ENCODE measurements at regions not wholly inside any gene's neighbourhood (a gene's known extent, or its start where the extent isn't known, plus 50 kb on each side); places are given as distances from the start of the nearest gene placed in this dataset.

DNA sequence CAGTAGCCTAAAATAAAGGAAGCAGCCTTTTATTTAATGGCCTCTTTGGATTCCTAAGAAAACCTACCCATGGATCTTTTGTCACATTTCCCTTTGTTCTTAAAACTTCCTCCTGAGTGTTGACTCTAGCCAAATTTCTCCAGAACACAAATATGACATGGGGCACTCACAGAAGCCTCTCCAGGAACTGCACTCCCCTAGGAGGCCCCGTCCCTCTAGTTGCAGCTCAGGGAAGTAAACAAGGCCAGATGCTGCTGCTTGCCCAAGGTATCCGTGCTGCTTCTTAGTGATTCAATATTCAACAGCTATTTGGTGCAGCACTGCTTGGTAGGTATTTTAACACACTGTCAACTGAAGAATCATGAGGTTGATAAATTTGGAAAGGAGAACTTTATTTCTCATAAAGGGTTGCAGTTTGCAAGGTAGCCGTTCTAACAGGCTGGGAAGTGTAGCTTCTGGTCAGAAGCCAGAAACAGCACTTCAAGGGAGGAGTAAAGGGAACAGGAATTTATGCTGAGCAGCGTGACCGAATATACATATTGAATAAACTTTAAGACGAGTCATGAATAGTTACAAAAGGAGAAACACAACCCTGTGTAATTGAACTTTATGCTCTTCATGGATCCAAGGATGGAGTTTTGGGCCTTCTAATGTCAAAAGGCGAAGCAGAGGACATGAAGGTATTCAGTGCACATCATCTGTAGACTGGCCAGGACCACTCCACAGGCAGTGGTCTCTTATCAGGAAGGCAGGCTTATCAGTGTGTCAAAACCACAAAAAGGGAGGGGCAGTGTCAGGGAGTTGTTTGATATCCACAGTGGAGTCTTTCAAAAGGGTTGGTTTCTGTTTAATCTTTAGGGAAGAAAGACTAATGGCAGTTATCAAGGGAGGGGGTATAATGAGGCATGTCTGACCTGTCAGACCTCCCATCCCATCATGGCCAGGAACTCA, 63.3 kb downstream of the CD24 start (continued):
- TF ChIP-seq RFX1 (IDR thresholded peaks at IDR 0.05) = no peak
- TF ChIP-seq, protein P1, sequence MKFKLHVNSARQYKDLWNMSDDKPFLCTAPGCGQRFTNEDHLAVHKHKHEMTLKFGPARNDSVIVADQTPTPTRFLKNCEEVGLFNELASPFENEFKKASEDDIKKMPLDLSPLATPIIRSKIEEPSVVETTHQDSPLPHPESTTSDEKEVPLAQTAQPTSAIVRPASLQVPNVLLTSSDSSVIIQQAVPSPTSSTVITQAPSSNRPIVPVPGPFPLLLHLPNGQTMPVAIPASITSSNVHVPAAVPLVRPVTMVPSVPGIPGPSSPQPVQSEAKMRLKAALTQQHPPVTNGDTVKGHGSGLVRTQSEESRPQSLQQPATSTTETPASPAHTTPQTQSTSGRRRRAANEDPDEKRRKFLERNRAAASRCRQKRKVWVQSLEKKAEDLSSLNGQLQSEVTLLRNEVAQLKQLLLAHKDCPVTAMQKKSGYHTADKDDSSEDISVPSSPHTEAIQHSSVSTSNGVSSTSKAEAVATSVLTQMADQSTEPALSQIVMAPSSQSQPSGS (CRISPR knock-in tag; IDR thresholded peaks at IDR 0.05) = no peak
- TF ChIP-seq KLF16 (IDR thresholded peaks at IDR 0.05) = 0 out of 2 replicates have a peak, but pooled peaks have one; percentile 13
- TF ChIP-seq TEAD4 (IDR thresholded peaks at IDR 0.05; ENCODE audit: low read length) = peak; percentile 54; the same call in 1 of the 2 replicates
- no peak for TF ChIP-seq TEAD4 (CRISPR knock-in tag; IDR thresholded peaks at IDR 0.05; ENCODE audit: borderline replicate concordance)
- TF ChIP-seq ZFP36 (IDR thresholded peaks at IDR 0.05; ENCODE audit: low read depth, low read length, partially characterized antibody) = no peak
- no peak for TF ChIP-seq SNRNP70 (optimal IDR thresholded peaks at IDR 0.05; ENCODE audit: low read depth, low read length)
- TF ChIP-seq GATAD2B (IDR thresholded peaks at IDR 0.05; ENCODE audit: borderline replicate concordance) = no peak; the same call in 1 of the 2 replicates
- no peak for TF ChIP-seq SIN3A (IDR thresholded peaks at IDR 0.05; ENCODE audit: borderline replicate concordance in 2 of 2, control insufficient read depth in 1 of 2, low read depth in 2 of 2, low read length in 2 of 2)
- peak in 1 of 2 experiments; percentile 58; a peak in 1 of 4 replicates for TF ChIP-seq TEAD1 (CRISPR knock-in tag; IDR thresholded peaks at IDR 0.05)
- TF ChIP-seq HSF4 (CRISPR knock-in tag; IDR thresholded peaks at IDR 0.05; ENCODE audit: borderline replicate concordance) = no peak
- TF ChIP-seq HEY1 (CRISPR knock-in tag; IDR thresholded peaks at IDR 0.05; ENCODE audit: borderline replicate concordance) = 0 out of 2 replicates have a peak, but pooled peaks have one; percentile 11
- TF ChIP-seq, protein P2, sequence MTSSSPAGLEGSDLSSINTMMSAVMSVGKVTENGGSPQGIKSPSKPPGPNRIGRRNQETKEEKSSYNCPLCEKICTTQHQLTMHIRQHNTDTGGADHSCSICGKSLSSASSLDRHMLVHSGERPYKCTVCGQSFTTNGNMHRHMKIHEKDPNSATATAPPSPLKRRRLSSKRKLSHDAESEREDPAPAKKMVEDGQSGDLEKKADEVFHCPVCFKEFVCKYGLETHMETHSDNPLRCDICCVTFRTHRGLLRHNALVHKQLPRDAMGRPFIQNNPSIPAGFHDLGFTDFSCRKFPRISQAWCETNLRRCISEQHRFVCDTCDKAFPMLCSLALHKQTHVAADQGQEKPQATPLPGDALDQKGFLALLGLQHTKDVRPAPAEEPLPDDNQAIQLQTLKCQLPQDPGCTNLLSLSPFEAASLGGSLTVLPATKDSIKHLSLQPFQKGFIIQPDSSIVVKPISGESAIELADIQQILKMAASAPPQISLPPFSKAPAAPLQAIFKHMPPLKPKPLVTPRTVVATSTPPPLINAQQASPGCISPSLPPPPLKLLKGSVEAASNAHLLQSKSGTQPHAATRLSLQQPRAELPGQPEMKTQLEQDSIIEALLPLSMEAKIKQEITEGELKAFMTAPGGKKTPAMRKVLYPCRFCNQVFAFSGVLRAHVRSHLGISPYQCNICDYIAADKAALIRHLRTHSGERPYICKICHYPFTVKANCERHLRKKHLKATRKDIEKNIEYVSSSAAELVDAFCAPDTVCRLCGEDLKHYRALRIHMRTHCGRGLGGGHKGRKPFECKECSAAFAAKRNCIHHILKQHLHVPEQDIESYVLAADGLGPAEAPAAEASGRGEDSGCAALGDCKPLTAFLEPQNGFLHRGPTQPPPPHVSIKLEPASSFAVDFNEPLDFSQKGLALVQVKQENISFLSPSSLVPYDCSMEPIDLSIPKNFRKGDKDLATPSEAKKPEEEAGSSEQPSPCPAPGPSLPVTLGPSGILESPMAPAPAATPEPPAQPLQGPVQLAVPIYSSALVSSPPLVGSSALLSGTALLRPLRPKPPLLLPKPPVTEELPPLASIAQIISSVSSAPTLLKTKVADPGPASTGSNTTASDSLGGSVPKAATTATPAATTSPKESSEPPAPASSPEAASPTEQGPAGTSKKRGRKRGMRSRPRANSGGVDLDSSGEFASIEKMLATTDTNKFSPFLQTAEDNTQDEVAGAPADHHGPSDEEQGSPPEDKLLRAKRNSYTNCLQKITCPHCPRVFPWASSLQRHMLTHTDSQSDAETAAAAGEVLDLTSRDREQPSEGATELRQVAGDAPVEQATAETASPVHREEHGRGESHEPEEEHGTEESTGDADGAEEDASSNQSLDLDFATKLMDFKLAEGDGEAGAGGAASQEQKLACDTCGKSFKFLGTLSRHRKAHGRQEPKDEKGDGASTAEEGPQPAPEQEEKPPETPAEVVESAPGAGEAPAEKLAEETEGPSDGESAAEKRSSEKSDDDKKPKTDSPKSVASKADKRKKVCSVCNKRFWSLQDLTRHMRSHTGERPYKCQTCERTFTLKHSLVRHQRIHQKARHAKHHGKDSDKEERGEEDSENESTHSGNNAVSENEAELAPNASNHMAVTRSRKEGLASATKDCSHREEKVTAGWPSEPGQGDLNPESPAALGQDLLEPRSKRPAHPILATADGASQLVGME (CRISPR knock-in tag; IDR thresholded peaks at IDR 0.05) = 0 out of 2 replicates have a peak, but pooled peaks have one; percentile 61
- no peak for TF ChIP-seq ZNF695 (CRISPR knock-in tag; IDR thresholded peaks at IDR 0.05)
- peak; percentile 84 to 86 for TF ChIP-seq MAZ (CRISPR knock-in tag; conservative IDR thresholded peaks at IDR 0.05 in 1 of 2, IDR thresholded peaks at IDR 0.05 in 1 of 2)
- peak; percentile 76 for TF ChIP-seq EP300 (IDR thresholded peaks at IDR 0.05; ENCODE audit: low read length)
- no peak for TF ChIP-seq ELF1 (tag; IDR thresholded peaks at IDR 0.05)
- TF ChIP-seq JUND (IDR thresholded peaks at IDR 0.05; ENCODE audit: borderline replicate concordance, low read depth, low read length) = peak; percentile 45; the same call in 1 of the 2 replicates
- peak; percentile 19; the same call in 1 of the 3 replicates for TF ChIP-seq JUND (tag; IDR thresholded peaks at IDR 0.05; ENCODE audit: borderline replicate concordance, low read depth, low read length)
- peak; percentile 46; the same call in 1 of the 2 replicates for TF ChIP-seq KLF6 (CRISPR knock-in tag; IDR thresholded peaks at IDR 0.05; ENCODE audit: borderline replicate concordance)
- TF ChIP-seq ZNF184 (CRISPR knock-in tag; IDR thresholded peaks at IDR 0.05) = no peak

Measured in K562 (cell line).